HUES64 (cell line): ENCODE measurements at regions not wholly inside any gene's neighbourhood (a gene's known extent, or its start where the extent isn't known, plus 50 kb on each side); places are given as distances from the start of the nearest gene placed in this dataset.

Experiments used
- H3K27ac ChIP-seq: 2 replicates; pipeline ENCODE4 v1.7.0; 2013; ENCODE audit warnings: low read depth, low read length, inconsistent platforms
- H3K27me3 ChIP-seq: 2 replicates; pipeline ENCODE4 v1.6.1; 2013; ENCODE audit warnings: mild to moderate bottlenecking, low read length; ENCODE audit not compliant: insufficient read depth
- H3K36me3 ChIP-seq: 2 replicates; pipeline ENCODE4 v1.6.1; 2013; ENCODE audit warnings: mild to moderate bottlenecking, low read length; ENCODE audit not compliant: insufficient read depth
- H3K4me1 ChIP-seq: 2 replicates; pipeline ENCODE4 v1.6.1; 2013; ENCODE audit warnings: mild to moderate bottlenecking, low read length, moderate library complexity; ENCODE audit not compliant: insufficient read depth
- H3K4me3 ChIP-seq: 2 replicates; pipeline ENCODE4 v1.5.1; 2013; ENCODE audit warnings: mild to moderate bottlenecking, low read length, moderate library complexity
- H3K9ac ChIP-seq: 2 replicates; pipeline ENCODE4 v1.6.1; 2013; ENCODE audit warnings: mild to moderate bottlenecking, low read depth, low read length
- H3K9me3 ChIP-seq: 2 replicates; pipeline ENCODE4 v1.6.1; 2013; ENCODE audit warnings: low read depth, low read length; ENCODE audit not compliant: insufficient read depth
- WGBS: fragments of 150-250, 120-280 bp; methylation state at CpG from one replicate; pipeline ENCODE4 v1.1.7; 2013; ENCODE audit warnings: missing lambda C conversion rate; 5-methylcytosine and 5-hydroxymethylcytosine counted together

GRCh38 chr9:12510551-12510950 lies 182.6 kb upstream of the TYRP1 start:
- Histone ChIP-seq H3K9me3 (no peaks in the 10 kb centered on the region), H3K27ac (no peak overlapping the region), H3K36me3 (no peaks in the 10 kb centered on the region), H3K4me3 (no peak overlapping the region), H3K4me1 (no peaks in the 10 kb centered on the region), H3K27me3 (no peaks in the 10 kb centered on the region), H3K9ac (no peak overlapping the region)
- WGBS = 79% methylated on average over 2 of the region's 3 CpGs

- no peak overlapping the region for H3K4me3 ChIP-seq
- no peaks in the 10 kb centered on the region for H3K4me1 ChIP-seq
- H3K36me3 ChIP-seq = no peaks in the 10 kb centered on the region
- H3K27me3 ChIP-seq = no peaks in the 10 kb centered on the region
- no peak overlapping the region for H3K27ac ChIP-seq
- H3K9ac ChIP-seq = no peak overlapping the region
- no peaks in the 10 kb centered on the region for H3K9me3 ChIP-seq
- WGBS = 71% methylated on average over 1 of the region's 1 CpG
These were observed 181.5 kb upstream of the TYRP1 start for GRCh38 chr9:12511726-12512125.

DNA sequence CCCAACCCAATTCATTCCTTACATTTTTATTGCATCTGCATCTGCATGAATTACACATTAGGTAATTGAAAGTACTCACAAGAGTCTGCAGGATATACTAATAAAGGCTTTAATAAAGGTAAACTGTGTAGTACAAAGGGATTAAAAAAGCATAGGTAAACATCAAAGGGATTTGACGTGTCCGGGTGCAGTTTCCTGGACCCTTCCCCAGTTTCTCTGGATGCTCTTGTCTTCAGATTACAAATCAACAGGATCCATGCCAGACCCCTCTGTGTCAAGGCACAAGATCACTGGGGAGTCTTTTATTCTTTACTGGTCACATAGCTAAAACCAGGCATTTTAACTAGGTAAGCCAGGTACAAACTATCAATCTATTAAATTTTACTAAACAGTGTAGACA lies 177.2 kb upstream of the TYRP1 start:
- Histone ChIP-seq H3K9ac (no peak overlapping the region), H3K9me3 (no peaks in the 10 kb centered on the region), H3K27ac (no peak overlapping the region), H3K4me1 (no peaks in the 10 kb centered on the region), H3K36me3 (no peaks in the 10 kb centered on the region), H3K27me3 (no peaks in the 10 kb centered on the region), H3K4me3 (no peak overlapping the region)
- WGBS = 92% methylated on average over 2 of the region's 2 CpGs

GRCh38 chr9:12516573-12516972 lies 176.6 kb upstream of the TYRP1 start:
- no peaks in the 10 kb centered on the region for H3K27me3 ChIP-seq
- H3K9me3 ChIP-seq = no peaks in the 10 kb centered on the region
- no peaks in the 10 kb centered on the region for H3K4me1 ChIP-seq
- H3K36me3 ChIP-seq = no peaks in the 10 kb centered on the region
- no peak overlapping the region for H3K9ac ChIP-seq
- H3K27ac ChIP-seq = no peak overlapping the region
- no peak overlapping the region for H3K4me3 ChIP-seq

DNA sequence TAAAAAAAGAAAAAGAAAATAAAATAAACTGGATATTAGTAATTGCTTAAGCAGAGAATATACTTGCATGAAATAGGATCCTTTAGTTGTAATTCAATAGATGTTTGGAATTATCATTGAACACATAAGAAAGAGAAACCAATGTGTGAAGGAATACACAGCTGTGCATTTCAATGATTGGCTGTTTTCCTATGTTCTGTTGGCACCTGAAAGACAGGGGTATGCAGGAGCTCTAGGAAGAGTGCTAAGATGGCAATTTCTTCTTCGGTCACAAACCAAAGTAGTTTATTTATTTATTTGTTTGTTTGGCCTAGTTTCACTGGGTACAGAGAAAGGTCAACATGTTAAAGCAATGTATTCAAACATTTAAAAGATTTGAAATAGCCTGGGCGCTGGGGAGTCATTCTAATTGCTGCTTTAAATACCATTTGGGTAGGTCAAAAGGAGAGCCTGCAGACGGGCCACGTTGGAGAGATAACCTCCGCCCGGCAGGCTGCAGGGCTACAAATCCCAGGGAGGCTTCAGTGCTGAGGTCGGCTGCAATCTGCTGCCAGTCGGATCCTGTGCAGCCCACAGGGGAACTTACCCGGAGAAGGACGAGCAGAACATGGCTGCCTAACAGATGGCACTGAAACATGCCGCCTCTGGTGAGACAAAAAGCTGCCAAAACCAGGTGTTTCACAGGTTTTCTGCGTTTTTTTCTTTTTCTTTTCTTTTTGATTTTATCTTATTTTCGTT lies 154.2 kb upstream of the TYRP1 start:
- no peaks in the 10 kb centered on the region for H3K4me1 ChIP-seq
- 89% methylated on average over 13 of the region's 13 CpGs for WGBS
- H3K27me3 ChIP-seq = no peaks in the 10 kb centered on the region
- H3K27ac ChIP-seq = no peak overlapping the region
- H3K4me3 ChIP-seq = no peak overlapping the region
- H3K9ac ChIP-seq = no peak overlapping the region
- H3K36me3 ChIP-seq = no peaks in the 10 kb centered on the region
- H3K9me3 ChIP-seq = no peaks in the 10 kb centered on the region

GRCh38 chr9:12539580-12539975 lies 153.6 kb upstream of the TYRP1 start:
- Histone ChIP-seq H3K27ac (no peak overlapping the region), H3K4me3 (no peak overlapping the region), H3K9me3 (no peaks in the 10 kb centered on the region), H3K36me3 (no peaks in the 10 kb centered on the region), H3K9ac (no peak overlapping the region), H3K27me3 (no peaks in the 10 kb centered on the region), H3K4me1 (no peaks in the 10 kb centered on the region)
- 95% methylated on average over 2 of the region's 4 CpGs for WGBS

DNA sequence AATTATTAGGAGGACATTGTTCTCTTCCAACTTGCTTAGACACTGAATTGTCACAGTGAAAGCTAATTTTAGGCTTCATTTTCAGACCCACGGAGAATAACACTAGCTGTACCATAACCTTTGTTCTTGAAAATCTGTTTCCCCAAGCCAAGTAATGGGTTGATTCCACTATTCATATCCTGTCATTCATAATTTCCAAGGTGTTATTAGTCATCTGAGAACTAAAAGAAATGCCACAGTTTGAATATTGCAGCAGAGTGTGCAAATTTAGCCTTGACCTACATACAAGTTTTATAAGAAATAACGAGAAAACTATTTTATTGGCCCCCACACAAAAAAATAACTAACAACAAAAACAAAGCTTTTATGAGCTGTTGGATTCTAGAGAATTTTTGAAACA lies 148.5 kb upstream of the TYRP1 start:
- H3K36me3 ChIP-seq = no peaks in the 10 kb centered on the region
- no peak overlapping the region for H3K9ac ChIP-seq
- no peaks in the 10 kb centered on the region for H3K27me3 ChIP-seq
- no peak overlapping the region for H3K4me3 ChIP-seq
- H3K4me1 ChIP-seq = no peaks in the 10 kb centered on the region
- H3K27ac ChIP-seq = no peak overlapping the region
- no peaks in the 10 kb centered on the region for H3K9me3 ChIP-seq
- 92% methylated on average over 1 of the region's 2 CpGs for WGBS

DNA sequence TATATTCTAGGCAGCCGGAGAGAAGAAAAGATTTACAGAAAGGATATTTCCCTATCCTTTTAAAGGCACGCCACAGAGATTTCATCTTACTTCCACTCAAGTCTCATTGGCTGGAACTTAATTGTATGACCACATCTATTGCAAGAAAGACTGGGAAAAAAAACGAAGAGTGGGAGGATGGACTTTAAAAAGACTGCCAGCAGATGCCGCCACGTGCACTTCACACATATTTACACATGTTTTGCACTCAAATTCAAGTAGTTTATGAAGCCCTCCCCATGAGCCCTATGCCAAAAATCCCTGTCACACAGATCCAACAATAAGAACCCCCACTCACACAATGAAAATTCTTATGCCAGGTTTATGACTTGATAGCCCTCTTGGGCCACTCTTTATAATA lies 138.5 kb upstream of the TYRP1 start:
- Histone ChIP-seq H3K4me3 (no peak overlapping the region), H3K9me3 (no peaks in the 10 kb centered on the region), H3K27ac (no peak overlapping the region), H3K9ac (no peak overlapping the region), H3K27me3 (no peaks in the 10 kb centered on the region), H3K4me1 (no peaks in the 10 kb centered on the region), H3K36me3 (no peaks in the 10 kb centered on the region)
- WGBS = 81% methylated on average over 4 of the region's 5 CpGs

DNA sequence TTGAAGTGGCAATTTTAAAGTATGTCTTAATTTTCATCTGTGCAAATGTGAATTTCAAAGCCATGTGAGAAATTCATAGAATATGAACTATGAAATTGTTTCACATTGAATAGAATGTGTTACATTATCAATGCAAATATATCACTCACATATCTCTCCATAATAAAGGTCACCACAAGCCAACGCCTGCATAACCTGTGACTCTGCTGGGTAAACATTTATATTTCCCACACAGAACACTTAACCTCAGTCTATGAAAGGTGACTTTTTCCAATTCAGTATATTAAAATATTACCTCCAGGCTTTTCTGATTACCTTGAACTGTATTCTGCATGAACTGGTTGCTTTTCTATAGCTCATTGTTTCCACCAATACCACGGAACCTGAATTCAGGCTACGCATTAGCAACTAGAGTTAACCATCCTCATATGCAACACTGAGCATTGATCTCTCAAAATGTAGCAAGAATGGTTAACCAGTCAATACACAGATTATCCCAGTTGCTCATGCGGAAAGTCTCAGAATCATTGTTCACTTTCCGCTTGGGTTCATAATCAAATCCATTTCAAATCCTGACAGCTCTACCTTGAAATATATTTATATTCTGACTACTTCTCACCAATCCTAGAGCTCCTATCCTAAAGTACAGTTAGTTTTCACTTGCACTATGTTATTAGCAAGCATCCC lies 126.6 kb upstream of the TYRP1 start:
- no peaks in the 10 kb centered on the region for H3K36me3 ChIP-seq
- H3K4me1 ChIP-seq = no peaks in the 10 kb centered on the region
- H3K27me3 ChIP-seq = no peaks in the 10 kb centered on the region
- H3K9ac ChIP-seq = no peak overlapping the region
- WGBS = 96% methylated on average over 5 of the region's 5 CpGs
- no peak overlapping the region for H3K27ac ChIP-seq
- no peaks in the 10 kb centered on the region for H3K9me3 ChIP-seq
- H3K4me3 ChIP-seq = no peak overlapping the region

DNA sequence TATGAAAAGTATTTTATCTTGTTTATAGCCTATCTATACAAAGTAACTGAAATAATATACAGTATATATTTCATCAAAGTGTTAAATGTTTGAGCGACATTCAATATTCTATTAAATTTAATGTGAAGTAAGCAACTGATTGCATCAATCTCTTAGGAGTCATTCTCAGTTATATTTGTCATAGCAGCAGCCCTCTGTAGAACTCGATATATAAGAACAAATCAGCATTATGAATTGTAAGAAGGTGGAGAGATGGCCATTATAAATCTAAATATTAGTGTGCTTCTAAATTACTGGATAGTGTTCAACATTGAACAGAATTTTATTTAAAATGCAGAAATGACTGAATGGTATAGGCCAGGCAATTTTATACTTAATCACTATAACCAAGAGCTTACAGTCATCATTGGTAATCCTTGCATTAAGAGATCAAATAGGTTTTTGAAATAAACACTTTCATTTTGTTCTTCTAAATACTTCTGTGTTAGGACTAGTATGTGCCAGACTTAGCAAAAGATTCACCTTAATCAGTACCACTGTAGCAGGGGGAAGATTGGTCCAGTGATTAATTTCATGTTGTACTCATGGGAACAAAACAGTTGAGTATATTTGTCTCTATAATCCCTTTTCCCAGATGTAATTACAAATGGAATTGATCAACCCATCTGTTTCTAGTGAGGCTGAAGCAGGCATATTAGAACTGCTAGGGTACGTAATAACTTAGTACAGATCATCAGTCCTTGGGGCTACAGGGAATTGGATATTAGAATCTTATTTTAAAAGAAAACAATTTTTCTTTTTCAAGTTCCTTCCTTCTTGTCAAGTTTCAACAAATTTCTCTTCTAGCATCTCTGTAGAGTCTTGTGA lies 108.3 kb upstream of the TYRP1 start:
- Histone ChIP-seq H3K27ac (no peak overlapping the region), H3K9ac (no peak overlapping the region), H3K4me1 (no peaks in the 10 kb centered on the region), H3K9me3 (no peaks in the 10 kb centered on the region), H3K36me3 (no peaks in the 10 kb centered on the region), H3K4me3 (no peak overlapping the region), H3K27me3 (no peaks in the 10 kb centered on the region)
- 90% methylated on average over 2 of the region's 3 CpGs for WGBS

DNA sequence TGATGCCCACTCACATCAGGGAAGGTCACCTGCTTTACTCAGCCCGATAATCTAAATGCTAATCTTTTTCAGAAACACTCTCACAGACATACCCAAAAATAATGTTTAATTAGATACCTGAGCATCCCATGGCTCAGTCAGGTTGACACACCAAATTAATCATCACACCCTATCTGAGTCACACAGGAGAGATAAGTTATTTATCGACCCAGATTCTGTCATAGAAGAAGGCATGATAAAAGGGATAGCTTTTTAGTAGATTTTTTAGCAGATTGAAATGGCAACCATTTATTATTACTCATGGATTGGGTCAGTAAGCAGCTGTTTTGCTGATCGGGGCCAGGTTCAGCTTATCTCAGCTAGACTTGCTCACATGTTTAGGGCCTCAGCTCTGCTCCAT lies 97.8 kb upstream of the TYRP1 start:
- WGBS = 92% methylated on average over 3 of the region's 3 CpGs
- Histone ChIP-seq H3K36me3 (no peaks in the 10 kb centered on the region), H3K27ac (no peak overlapping the region), H3K9me3 (no peaks in the 10 kb centered on the region), H3K27me3 (no peaks in the 10 kb centered on the region), H3K4me1 (no peaks in the 10 kb centered on the region), H3K4me3 (no peak overlapping the region), H3K9ac (no peak overlapping the region)
